ACHN (cell line): ENCODE measurements at regions not wholly inside any gene's neighbourhood (a gene's known extent, or its start where the extent isn't known, plus 50 kb on each side); places are given as distances from the start of the nearest gene placed in this dataset.
A peak's percentile ranks its signal among the peaks of the same experiment; 100 is the strongest.
"Not testable (repeated sequence)": the region's sequence is repeated elsewhere in the genome, so short reads cannot be mapped to it uniquely, and the experiment has no call there.

Experiments used
- DNase-seq: peaks from one replicate; pipeline ENCODE4 v3.0.0-alpha.2; 2015
- in situ Hi-C: cut with HindIII; loops from 2 replicates; pipeline ENCODE4 v1.10.0; 2017; ENCODE audit warnings: low sequenced_read_pairs, low pct_ligation_motif_present, low pct_unique_long_range_greater_than_20kb

- in situ Hi-C loops: loop anchor here (25.0 kb wide), 1 partner anchor 520 kb away; no protein-coding TSS in a partner anchor
- no peak for DNase-seq
Observed at GRCh38 chr2:58432491-58433170, 191.5 kb upstream of the FANCL start.

GRCh38 chr2:58429014-58429875 lies 188.1 kb upstream of the FANCL start:
- in situ Hi-C loops: loop anchor here (25.0 kb wide), 1 partner anchor 517 kb away; no protein-coding TSS in a partner anchor
- DNase-seq: no peak

GRCh38 chr2:58428096-58429013 lies 187.2 kb upstream of the FANCL start:
- peak; percentile 25 for DNase-seq
- in situ Hi-C loops: loop anchor here (25.0 kb wide), 1 partner anchor 516 kb away; no protein-coding TSS in a partner anchor

- peak; percentile 53 for DNase-seq
- in situ Hi-C loops: loop anchor here (25.0 kb wide), 1 partner anchor 515 kb away; no protein-coding TSS in a partner anchor
Observed at GRCh38 chr2:58427572-58428095, 186.5 kb upstream of the FANCL start.

- DNase-seq: no peak
- in situ Hi-C loops: loop anchor here (25.0 kb wide), 1 partner anchor 513 kb away; no protein-coding TSS in a partner anchor
Observed at GRCh38 chr2:58425368-58425767, 184.2 kb upstream of the FANCL start.

GRCh38 chr2:58419983-58420382 lies 178.9 kb upstream of the FANCL start:
- in situ Hi-C loops: no loop called here
- DNase-seq: no peak

GRCh38 chr2:58416696-58417095 lies 175.6 kb upstream of the FANCL start:
- in situ Hi-C loops: no loop called here
- no peak for DNase-seq

GRCh38 chr2:58414506-58414905 lies 173.4 kb upstream of the FANCL start:
- in situ Hi-C loops: no loop called here
- DNase-seq: no peak

GRCh38 chr2:58410549-58410948 lies 169.4 kb upstream of the FANCL start:
- in situ Hi-C loops: no loop called here
- no peak for DNase-seq

GRCh38 chr2:58407487-58407886 lies 166.4 kb upstream of the FANCL start:
- in situ Hi-C loops: no loop called here
- no peak for DNase-seq

GRCh38 chr2:58405341-58405740 lies 164.2 kb upstream of the FANCL start:
- in situ Hi-C loops: no loop called here

GRCh38 chr2:58401936-58402335 lies 160.8 kb upstream of the FANCL start:
- no peak for DNase-seq
- in situ Hi-C loops: no loop called here

More at GRCh38 chr2:58405341-58405740, 164.2 kb upstream of the FANCL start:
- DNase-seq: no peak

GRCh38 chr2:58398406-58398805 lies 157.3 kb upstream of the FANCL start:
- DNase-seq: no peak
- in situ Hi-C loops: no loop called here

- DNase-seq: no peak
- in situ Hi-C loops: no loop called here
Observed at GRCh38 chr2:58387701-58388100, 146.6 kb upstream of the FANCL start.

GRCh38 chr2:58386904-58387303 lies 145.8 kb upstream of the FANCL start:
- in situ Hi-C loops, DNase-seq: not testable (repeated sequence)

GRCh38 chr2:58378152-58378551 lies 137.0 kb upstream of the FANCL start:
- no peak for DNase-seq
- in situ Hi-C loops: no loop called here

GRCh38 chr2:58377181-58377580 lies 136.1 kb upstream of the FANCL start:
- in situ Hi-C loops: no loop called here
- DNase-seq: no peak

- DNase-seq: no peak
- in situ Hi-C loops: no loop called here
Observed at GRCh38 chr2:58376592-58376991, 135.5 kb upstream of the FANCL start.
